ENCODE measurements at regions not wholly inside any gene's neighbourhood (a gene's known extent, or its start where the extent isn't known, plus 50 kb on each side); places are given as distances from the start of the nearest gene placed in this dataset.

GRCh38 chr1:67898033-67898726 lies 64.9 kb upstream of the GNG12 start:
- TF ChIP-seq CTCF (IDR thresholded peaks at IDR 0.05) = no peak
- Mint-ChIP-seq H3K9me3 (peaks cover under 1 to 17% (median 5%) of the 10 kb centered on the region in 7 donors), H3K36me3 (no peaks in the 10 kb centered on the region), H3K4me3 (no peak overlapping the region), H3K4me1 (no peaks in the 10 kb centered on the region), H3K27me3 (ENCODE audit: low read depth in 3 of 3) (peaks cover 0 to 9% (median 2%) of the 10 kb centered on the region in 3 donors), H3K27ac (no peak overlapping the region)
- no peaks in the 10 kb centered on the region for H3K27me3 ChIP-seq (ENCODE audit: control insufficient read depth in 2 of 2, insufficient read depth in 2 of 2, low read length in 2 of 2)
- H3K79me2 ChIP-seq (ENCODE audit: insufficient read depth, low read length) = no peaks in the 10 kb centered on the region
- WGBS (ENCODE audit: insufficient coverage) = no CpG with 5 or more reads among the region's 4 CpGs
- H3K36me3 ChIP-seq (replicated peaks in 1 of 2; ENCODE audit: control insufficient read depth in 1 of 2, insufficient read depth in 2 of 2, low read length in 2 of 2) = no peaks in the 10 kb centered on the region
- H3K4me1 ChIP-seq (ENCODE audit: control insufficient read depth in 1 of 2, insufficient read depth in 2 of 2, low read length in 2 of 2) = no peaks in the 10 kb centered on the region
- DNase-seq = no peak
- no peak overlapping the region for H3K4me3 ChIP-seq (replicated peaks in 1 of 3; ENCODE audit: low read depth in 2 of 3, low read length in 3 of 3)
- peaks cover 0 to 3% of the 10 kb centered on the region in 2 donors for H3K9me3 ChIP-seq (replicated peaks in 1 of 2; ENCODE audit: control insufficient read depth in 1 of 2, insufficient read depth in 1 of 2, low read length in 2 of 2)
- no peak overlapping the region for H2AFZ ChIP-seq (ENCODE audit: insufficient read depth, low read depth, low read length, poor library complexity, severe bottlenecking)
- no peak overlapping the region for H3K27ac ChIP-seq (ENCODE audit: low read depth in 1 of 2, low read length in 2 of 2)
- intact Hi-C loops (cut with micrococcal nuclease) = no loop called here
- H4K20me1 ChIP-seq (ENCODE audit: insufficient read depth, low read length) = no peaks in the 10 kb centered on the region
- H3K9ac ChIP-seq (ENCODE audit: insufficient read depth, low read length, poor library complexity, severe bottlenecking) = no peak overlapping the region
- no peak overlapping the region for H3K4me2 ChIP-seq (replicated peaks; ENCODE audit: extremely low read depth, low read length, poor library complexity, severe bottlenecking)

- Histone ChIP-seq H3K4me3 (replicated peaks in 1 of 3; ENCODE audit: low read depth in 2 of 3, low read length in 3 of 3) (no peak overlapping the region), H2AFZ (ENCODE audit: insufficient read depth, low read depth, low read length, poor library complexity, severe bottlenecking) (no peak overlapping the region), H3K27me3 (ENCODE audit: control insufficient read depth in 2 of 2, insufficient read depth in 2 of 2, low read length in 2 of 2) (no peaks in the 10 kb centered on the region), H3K9me3 (replicated peaks in 1 of 2; ENCODE audit: control insufficient read depth in 1 of 2, insufficient read depth in 1 of 2, low read length in 2 of 2) (peaks cover 0 to 3% of the 10 kb centered on the region in 2 donors), H3K79me2 (ENCODE audit: insufficient read depth, low read length) (no peaks in the 10 kb centered on the region), H3K9ac (ENCODE audit: insufficient read depth, low read length, poor library complexity, severe bottlenecking) (no peak overlapping the region), H3K36me3 (replicated peaks in 1 of 2; ENCODE audit: control insufficient read depth in 1 of 2, insufficient read depth in 2 of 2, low read length in 2 of 2) (no peaks in the 10 kb centered on the region), H3K4me1 (ENCODE audit: control insufficient read depth in 1 of 2, insufficient read depth in 2 of 2, low read length in 2 of 2) (no peaks in the 10 kb centered on the region), H4K20me1 (ENCODE audit: insufficient read depth, low read length) (no peaks in the 10 kb centered on the region), H3K4me2 (replicated peaks; ENCODE audit: extremely low read depth, low read length, poor library complexity, severe bottlenecking) (no peak overlapping the region), H3K27ac (ENCODE audit: low read depth in 1 of 2, low read length in 2 of 2) (no peak overlapping the region)
- Mint-ChIP-seq H3K27ac (no peak overlapping the region), H3K27me3 (ENCODE audit: low read depth in 3 of 3) (peaks cover 0 to 7% (median 2%) of the 10 kb centered on the region in 3 donors), H3K4me3 (no peak overlapping the region), H3K4me1 (no peaks in the 10 kb centered on the region), H3K9me3 (peaks cover 0 to 10% (median 4%) of the 10 kb centered on the region in 7 donors), H3K36me3 (no peaks in the 10 kb centered on the region)
- intact Hi-C loops (cut with micrococcal nuclease) = no loop called here
- DNase-seq = no peak
- WGBS (ENCODE audit: insufficient coverage) = 41% methylated on average over 6 of the region's 9 CpGs
- TF ChIP-seq CTCF (IDR thresholded peaks at IDR 0.05) = no peak
Observed at GRCh38 chr1:67897270-67897949, 64.1 kb upstream of the GNG12 start.

Measured in CD14-positive monocyte (primary cell).